Activated CD4-positive, alpha-beta T cell treated with anti-CD3 and anti-CD28 coated beads, Interleukin-2, Interleukin-4, amounts not matched to agents 100 ng/mL and 50 ng/mL, durations not matched to agents 16 hours and 8 hours (primary cell): ENCODE measurements at regions not wholly inside any gene's neighbourhood (a gene's known extent, or its start where the extent isn't known, plus 50 kb on each side); places are given as distances from the start of the nearest gene placed in this dataset.

Source experiments
- DNase-seq: peaks from one replicate; pipeline ENCODE4 v3.0.0-alpha.2; 2020; ENCODE audit warnings: low spot score

DNA sequence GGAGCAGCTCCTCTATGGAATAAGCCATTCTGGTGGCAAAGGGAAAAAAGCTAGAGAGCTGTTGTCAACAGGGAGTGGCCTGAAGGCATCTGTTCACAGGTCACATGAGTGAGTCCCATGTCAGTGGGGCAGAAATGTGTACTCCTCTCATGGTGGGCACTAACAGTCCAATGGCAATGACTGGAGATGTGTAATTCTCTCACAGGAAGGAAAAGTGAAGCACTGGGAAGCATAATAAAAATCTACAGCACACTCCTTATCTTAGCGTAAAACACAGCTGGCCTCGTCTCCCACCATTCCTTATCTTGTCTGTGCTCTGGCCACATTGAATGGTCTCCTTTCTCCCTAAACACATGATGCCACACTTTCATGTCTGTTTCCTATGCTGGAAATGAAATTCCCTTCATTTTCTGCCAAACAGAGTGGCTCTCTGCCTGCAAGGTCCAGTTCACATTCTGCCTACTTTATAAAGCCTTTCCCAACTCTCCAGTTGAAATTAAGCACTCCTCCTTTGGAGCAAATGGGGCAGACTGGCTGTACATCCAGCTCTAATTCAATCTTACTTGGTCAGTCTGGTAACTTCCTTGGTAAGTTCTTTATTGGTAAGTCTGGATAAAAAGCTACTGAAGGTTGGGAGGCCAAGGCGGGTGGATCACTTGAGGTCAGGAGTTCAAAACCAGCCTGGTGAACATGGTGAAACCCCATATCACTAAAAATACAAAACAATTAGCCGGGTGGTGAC is 139.8 kb downstream of the RPL22L1 start:
- DNase-seq: no peak

DNA sequence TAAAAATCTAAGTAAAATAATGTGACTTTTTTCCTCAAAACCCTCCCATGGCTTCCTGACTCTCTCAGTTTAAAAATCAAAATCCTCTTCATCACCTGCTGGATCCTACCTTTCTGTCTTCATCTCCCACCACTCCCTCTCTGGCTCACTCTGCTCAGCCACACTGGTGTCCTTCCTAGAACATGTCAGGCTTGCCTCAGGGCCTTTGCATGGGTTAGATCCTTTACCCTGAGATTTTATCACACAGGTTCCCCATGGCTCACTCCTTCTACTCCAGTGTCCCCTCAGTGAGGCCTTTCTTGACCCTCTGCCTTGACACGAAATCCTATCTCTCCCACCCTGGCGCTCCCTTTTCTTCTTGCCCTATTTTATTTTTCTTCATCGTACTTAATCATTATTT is 141.8 kb downstream of the RPL22L1 start:
- no peak for DNase-seq

DNA sequence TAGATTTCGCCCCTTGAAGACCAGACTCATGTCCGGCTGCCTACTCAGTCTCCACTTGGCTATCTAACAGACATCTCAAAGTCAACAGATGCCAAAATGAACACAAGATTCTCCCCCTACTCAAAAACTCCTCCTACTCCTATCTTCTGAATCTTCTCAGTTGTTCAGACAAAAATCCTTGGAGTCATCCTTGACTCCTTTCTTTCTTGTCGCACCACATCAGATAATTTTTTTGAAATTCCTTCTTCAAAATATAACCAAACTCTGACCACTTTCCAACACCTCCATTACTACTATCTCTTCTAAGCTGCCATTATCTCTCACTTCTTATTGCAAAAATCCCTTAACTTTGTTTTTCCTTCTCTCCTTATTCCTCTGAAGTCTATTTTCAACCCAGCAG is 141.9 kb upstream of the SLC7A14 start:
- no peak for DNase-seq

DNA sequence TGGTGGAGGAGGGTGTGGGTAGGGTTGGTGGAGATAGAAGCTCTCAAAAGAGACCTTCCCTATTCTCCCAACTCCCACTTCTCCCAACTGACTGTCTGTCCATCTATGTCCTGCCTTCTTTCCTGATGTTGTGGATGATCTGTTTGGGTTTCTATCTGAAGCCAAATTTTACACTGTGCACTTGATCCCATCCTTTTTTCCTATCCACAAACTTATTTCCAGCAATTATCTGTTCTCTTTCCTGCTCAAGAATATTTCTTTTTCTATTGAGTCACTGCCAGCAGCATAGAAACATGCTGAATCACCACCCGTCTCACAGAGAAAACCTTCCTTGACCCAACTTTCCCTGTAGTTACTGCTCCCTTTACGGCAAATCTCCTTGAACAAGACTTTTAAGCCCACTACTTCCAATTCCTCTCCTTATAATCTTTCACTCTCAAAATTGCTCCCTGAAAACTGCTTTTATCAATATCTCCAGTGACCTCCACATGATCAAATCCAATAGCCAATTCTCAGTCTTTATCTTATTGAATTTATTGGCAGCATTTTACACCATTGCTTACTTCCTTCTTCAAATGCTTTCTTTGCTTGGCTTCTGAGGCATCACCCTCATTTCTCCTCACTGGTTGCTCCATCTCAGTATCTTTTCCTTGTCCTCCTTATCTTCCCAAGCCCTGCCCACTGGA is 141.2 kb upstream of the SLC7A14 start:
- no peak for DNase-seq

DNA sequence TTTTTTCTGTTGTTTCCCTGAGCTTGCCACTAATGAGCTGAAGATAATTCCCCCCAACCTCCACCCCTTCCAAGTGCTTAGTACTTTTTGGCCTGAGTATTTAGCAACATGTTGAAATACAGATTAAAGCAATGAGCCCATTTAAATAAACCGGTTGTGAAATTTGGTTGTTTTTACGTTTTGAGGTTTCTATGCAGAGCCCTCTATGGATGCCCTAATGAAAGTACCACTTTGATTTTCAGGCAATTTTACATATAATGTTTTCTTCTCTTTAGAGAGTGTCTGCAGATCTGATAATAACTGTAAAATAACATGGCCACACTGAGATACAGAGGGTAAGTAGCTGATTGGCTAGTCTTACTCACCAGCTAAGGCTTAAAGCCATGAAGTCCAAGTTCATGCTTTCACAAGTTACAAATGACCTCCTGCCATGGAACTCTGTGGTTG is 139.4 kb upstream of the SLC7A14 start:
- no peak for DNase-seq

DNA sequence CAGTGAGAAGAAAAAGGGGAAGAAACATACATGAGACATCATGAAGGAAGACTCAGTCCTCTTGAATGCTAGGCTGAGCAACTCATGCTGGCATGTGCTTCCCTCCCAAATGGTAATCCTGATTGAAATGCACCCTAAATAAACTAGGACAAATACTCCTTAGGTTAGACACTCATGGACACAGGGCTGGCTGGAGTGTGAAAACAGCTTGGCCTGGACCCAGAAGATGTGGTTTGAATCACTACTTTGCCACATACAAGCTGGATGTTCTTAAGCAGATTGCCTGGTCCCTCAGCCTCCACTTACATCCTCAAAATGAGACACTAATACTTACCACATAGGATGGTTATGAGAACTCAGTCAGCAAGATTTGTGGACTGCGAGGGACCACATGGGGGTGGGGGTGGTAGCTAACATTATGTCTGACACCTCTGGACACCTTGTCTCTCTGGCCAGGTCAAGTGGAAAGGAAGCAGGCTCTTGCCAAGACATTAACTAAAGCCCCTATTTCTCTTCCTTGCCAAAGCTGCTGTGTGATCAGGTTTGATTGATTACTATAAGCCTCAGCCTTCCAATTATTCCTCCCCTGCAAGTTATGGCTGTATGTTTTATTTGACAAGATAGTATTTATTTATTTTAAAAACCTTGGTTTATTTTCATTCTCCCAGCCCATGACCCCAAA is 138.9 kb upstream of the SLC7A14 start:
- no peak for DNase-seq

DNA sequence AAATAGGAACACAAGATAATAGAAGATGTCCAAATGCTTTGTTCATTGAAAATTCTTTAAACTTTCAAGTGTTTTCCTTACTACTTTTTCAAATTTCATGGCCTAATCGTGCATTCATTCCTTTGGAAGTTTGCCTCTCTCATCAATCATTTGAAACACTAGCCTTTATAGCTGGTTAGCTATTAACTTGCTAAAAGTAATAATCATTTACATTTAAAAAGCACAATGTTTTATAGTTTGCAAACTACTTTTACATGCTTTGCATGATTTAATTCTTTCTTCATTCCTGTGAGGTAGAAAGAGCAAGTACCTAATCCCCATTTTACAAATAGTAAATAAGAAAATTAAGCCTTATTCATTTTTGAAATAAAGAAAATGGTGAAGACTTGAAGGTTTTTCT is 137.4 kb upstream of the SLC7A14 start:
- DNase-seq: no peak

DNA sequence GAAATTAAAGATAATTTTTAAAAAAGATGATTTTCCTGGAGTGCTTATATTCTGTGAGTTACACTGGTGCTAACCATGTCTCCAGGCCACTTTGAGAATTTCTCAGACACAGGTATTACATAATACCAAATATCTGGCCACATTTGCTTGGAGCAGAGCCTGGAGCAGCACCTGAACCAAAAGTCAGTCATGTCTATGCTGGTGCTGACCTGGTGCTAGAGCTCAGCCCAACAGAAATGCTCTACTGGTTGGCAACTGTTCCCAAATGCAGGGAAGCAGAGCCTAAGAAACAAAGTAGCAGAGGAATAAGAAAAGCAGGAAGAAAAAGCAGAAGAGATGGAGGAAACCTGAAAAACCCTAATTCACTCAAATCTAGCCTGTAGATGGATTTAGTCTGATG is 135.7 kb upstream of the SLC7A14 start:
- no peak for DNase-seq

DNA sequence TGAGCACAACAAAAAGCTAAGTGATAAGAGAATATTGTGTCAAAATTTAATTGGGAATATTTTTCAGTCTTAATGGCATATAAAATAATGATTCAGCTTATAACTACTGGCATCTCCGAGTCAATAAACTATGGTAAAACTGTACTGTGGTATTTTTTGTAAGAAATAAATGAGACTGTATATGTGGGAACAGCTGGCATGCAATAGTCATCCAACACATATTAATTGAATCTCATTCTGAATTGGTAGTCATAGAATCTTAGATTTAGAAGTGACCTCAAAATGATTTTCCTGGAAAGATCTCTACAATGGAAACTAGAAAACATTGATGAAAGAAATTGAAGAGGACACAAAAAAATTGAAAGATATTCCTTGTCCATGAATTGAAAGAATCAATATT is 133.4 kb upstream of the SLC7A14 start:
- DNase-seq: no peak

DNA sequence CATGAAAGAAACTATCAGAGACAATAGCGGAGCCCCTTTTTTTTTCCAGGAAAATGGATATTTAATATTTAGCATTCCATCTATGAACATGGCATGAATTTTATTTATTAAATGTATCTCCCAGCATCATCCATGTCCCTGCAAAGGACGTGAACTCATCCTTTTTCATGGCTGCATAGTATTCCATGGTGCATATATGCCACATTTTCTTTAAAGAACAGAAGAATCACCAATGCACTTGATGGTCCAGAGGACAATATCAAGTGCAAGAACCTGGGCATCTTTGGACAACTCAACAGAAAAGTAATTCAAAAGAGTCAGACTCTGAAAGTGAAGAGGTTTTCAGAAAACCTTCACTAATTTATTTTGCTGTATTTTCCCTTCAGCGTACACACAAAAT is 133.0 kb upstream of the SLC7A14 start:
- DNase-seq: no peak

DNA sequence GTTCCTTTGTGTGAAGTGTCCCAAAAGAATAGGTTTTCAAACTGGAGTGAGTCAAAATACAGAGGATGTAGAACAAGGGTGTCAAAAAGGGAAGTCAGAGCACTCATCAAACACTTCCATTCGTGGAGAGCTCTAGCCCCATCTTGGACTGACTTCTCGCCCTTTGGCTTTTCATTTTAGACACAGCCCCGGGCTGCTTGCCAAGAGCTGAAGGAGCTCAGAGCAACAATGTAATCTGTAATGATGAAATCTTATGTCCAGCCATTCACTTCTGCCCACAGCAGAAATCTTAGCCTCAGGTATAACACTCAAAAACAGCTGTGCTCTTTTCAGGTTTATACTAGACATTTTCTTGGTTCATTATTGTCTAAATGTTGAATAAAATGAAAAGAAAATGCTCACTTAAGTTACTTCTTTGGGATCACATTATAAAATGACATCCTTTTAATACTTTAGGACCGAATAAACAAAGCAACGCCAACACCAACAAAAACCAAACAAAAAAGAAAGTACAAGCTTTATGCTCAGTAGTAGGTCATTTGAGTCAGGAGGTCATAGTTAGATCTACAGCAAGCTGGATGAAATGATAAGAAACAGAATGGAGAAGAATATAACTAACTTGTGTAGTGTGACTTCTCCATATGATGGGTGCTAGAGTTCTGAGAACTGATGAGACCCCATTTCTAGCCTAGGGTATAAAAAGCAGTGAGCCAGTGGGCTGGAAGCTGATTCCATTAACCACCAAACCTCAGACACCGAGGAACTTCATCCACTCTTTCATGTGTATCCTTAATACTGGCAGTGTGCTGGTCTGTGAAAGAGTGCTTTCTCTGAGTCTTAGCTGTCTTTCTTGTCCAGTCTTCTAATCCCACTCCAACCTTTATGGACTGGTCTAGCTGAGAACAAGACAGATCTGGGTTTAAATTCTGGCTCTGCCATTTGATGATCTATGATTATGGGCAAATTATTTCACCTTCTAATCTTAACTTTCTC is 131.8 kb upstream of the SLC7A14 start:
- no peak for DNase-seq

DNA sequence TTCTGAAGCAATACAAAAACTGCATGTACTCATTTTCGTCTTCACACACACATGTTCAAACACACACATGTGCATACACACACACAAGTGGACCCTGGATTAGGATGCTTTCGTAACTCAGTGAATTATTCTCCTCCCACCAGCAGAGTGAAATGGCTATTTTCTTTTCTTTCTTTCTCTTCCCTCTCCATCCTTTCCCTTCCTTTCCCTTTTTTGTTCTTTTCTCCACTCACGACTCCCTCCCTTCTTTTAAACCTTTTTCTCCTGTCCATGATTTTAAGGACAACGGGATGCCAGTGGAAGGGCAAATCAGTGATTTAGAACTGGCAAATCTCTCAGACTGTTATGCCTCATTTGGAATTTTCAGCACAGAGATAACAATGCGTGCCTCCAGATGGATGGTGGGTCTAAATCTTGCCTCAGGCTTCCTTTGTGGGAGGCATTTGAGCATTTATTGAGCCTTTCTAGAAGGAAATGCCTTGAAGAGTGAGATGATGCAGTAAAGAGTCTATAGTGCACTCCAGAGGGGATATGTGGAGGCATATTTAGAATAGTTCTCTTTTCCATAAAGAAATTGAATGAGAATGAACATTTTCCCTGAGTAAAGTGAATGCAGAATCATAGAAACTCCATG is 130.4 kb upstream of the SLC7A14 start:
- no peak for DNase-seq

DNA sequence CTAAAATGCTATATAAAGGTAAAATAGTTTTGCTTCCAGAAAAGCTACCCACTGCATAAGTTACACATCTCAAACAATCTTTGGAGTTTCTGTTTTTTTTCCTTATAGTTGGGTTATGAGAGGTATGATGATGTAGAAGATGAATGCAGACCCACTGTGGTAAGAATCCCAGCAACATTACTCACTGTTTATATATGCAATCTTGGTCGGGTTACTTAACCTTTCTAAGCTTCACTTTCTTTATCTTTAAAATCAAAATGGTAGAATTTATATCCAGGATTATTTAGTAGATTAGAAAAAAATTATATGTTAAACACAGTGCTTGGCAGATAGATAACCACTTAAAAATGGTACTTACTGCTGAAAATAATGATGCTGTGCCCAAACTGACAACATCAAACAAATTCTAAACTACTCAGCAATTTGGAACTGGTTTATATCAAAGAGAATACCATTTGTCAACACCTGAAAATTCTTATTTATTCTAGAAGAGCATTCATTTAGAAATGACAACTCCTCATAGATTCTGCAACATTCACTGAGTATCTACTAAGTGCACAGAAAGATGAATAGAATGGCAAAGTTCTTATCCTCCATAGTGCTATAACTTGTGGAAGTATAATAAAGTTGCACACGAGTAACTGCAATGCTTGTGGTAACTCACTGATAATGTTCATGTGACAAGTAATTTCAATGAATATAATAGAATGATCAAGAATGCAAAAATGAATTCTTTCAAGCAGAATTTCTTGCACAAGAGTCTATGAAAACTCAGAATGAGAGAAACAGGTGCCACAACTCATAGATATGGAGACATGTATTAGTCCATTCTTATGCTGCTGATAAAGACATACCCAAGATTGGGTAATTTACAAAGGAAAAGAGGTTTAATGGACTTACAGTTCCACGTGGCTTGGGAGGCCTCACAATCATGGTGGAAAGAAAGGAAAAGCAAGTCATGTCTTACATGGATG is 129.0 kb upstream of the SLC7A14 start:
- DNase-seq: no peak

DNA sequence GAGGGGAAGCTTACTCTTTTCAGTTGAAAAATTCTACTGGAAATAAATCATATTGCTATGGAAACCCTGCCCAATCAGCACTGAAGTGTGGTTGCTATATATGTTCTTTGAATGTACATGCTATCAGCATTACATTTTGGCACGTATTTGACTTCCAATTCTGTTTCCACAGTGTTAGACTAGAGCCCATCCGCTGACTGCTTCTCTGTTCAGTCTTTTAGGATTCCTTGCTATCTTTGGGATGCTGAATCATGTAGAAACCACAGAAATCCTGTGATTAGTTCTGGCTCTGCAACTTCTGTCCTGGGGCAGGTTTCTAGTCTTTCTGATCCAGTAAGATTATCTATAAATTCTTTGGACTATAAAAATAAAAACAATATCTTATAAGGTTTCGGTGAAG is 128.2 kb upstream of the SLC7A14 start:
- no peak for DNase-seq

DNA sequence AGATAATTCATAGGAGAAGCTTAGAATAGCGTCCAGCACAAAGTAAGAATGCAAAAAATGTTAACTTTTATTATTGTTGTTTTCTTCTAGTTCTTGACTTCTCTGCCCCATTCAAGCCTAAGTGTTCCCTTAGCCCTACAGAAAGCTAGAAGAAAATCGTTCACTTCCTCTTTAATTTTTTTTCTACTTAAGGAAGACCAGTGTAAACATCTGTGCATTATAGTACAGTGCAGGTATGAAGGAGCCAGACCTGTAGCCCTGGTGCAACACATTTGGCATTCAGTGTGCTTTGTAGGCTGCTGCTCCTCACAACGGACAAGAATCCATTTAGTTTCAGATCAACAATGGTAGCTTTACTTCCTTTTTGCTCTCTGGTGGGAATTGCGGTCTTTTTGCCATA is 127.8 kb upstream of the SLC7A14 start:
- DNase-seq: no peak

DNA sequence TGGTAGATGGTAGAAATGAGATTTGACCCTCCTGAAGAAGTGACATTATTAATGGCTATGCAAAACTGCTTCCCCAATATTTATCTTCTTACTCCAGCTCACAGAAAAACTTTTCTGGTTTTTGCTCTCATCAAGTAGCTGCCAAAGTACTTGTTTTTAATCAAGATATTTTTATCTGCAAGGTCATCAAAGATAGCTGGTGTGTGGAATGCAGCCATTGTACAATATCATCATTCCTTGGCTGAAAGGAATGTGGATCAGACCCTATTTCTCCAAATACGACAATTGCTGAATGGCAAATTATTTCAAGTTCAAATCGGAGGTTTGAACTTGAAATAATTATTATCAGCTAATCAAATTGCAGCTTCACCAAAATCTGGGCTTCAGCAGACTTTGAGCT is 126.9 kb upstream of the SLC7A14 start:
- no peak for DNase-seq

DNA sequence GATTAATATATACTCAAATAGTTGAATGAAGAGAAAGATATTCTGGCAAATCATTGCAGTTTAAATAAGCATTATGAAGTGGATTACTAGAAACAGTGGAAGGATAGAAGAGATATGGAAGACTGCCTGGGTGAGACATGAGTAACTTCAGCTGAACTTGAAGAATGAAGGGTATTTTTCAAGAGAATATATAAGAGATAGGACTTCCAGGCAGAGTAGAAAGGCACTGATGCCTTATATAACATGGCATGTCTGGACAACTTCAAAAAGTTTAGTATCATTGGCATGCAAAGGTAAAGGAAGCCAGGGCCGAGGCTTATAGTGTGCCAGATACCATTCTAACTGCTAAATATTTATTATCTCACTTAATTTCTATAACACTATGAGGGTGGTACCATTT is 126.5 kb upstream of the SLC7A14 start:
- DNase-seq: no peak

DNA sequence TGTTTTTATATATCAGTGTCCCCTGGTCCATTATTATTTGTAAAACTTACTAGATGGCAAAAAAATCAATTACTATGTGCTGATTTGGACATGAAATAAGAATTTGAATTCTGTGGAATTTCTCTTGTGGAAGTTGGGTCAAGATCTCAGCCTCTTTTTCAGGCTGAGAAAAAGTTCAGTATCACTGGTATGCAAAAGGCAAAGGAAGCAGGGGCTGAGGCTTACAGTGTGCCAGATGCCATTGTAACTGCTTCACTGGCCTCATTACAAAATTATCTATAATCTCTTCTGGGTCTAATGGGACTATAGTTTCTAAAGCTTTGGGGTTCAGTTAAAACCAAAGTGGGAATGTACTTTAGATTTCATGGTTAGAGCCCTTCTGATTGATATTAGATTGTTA is 125.9 kb upstream of the SLC7A14 start:
- no peak for DNase-seq

DNA sequence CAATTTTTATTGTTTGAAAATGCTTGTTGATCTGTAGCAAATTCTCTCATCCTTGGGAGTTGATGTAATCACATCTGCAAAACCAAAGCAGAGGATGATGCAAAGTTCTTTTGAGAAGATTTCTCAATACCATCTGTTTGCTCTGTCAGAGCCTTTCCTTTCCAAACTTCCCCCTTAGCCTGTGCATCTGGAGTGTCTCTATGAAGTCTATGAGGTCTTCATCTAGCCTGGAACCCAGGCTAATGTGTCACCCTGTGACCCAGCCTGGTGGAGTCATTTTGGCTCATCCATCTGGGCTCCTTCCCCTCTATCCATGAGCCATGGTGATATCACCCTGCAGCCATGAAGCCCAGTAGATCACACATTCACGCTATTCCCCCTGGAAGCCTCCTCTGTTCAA is 123.2 kb upstream of the SLC7A14 start:
- DNase-seq: no peak

DNA sequence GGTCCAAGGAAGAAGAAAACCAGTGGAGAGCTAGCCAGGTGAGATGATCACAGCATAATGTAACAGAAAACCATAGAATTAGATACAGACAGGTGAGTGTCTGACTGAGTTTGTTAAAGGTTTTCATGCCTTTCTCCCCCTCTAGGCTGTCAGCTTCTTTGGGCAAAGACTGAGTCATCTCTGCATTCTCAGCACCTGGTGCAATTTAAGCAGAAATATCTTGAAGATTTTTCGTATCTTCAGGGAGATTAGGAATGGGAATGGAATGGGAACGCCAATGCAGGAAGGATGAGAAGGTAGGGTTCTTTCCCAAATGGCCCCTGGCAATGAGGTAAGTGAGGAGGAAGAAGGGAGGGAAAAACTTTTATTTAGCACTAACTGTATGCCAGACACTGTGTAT is 122.0 kb upstream of the SLC7A14 start:
- no peak for DNase-seq
